ENCODE measurements at regions not wholly inside any gene's neighbourhood (a gene's known extent, or its start where the extent isn't known, plus 50 kb on each side); places are given as distances from the start of the nearest gene placed in this dataset.
"Not testable (repeated sequence)": the region's sequence is repeated elsewhere in the genome, so short reads cannot be mapped to it uniquely, and the experiment has no call there.

GRCh38 chr4:117577686-117578311 lies 456.5 kb upstream of the NDST3 start:
- DNase-seq: no peak

- no peak for DNase-seq
Measured at GRCh38 chr4:117588771-117589170, 445.5 kb upstream of the NDST3 start.

DNA sequence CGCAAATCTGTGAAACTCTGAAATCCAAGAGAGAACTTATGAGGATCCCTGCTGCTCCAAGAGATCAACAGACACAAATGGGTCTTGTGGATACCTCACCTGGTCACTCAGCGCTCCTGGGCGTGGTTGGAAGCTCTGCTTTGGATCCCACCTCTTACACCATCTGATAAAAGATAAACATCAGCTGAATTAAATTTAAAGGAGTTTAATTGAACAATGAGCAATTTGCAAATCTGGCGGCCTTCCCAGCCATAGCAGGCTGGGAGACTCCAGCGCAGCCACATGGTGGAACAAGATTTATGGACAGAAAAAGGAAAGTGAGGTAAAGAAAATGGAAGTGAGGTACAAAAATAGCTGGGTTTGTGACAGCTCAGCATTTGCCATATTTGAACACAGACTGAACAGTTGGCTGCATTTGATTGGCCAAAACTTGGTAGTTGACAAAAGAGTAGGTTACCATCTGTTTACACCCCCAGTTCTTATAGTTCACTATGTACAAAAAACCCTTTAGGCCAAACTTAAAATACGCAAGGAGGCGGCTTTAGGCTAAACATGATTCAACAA lies 437.3 kb upstream of the NDST3 start:
- DNase-seq: no peak

GRCh38 chr4:117599393-117599792 lies 434.9 kb upstream of the NDST3 start:
- not testable (repeated sequence) for DNase-seq

- DNase-seq: not testable (repeated sequence)
Measured at GRCh38 chr4:117600936-117601335, 433.4 kb upstream of the NDST3 start.

GRCh38 chr4:117610706-117611308 lies 423.5 kb upstream of the NDST3 start:
- DNase-seq: no peak

- no peak for DNase-seq
Measured at GRCh38 chr4:117621673-117622072, 412.6 kb upstream of the NDST3 start.

GRCh38 chr4:117623326-117623725 lies 411.0 kb upstream of the NDST3 start:
- no peak for DNase-seq

- DNase-seq: no peak
Measured at GRCh38 chr4:117626664-117627063, 407.6 kb upstream of the NDST3 start.

DNA sequence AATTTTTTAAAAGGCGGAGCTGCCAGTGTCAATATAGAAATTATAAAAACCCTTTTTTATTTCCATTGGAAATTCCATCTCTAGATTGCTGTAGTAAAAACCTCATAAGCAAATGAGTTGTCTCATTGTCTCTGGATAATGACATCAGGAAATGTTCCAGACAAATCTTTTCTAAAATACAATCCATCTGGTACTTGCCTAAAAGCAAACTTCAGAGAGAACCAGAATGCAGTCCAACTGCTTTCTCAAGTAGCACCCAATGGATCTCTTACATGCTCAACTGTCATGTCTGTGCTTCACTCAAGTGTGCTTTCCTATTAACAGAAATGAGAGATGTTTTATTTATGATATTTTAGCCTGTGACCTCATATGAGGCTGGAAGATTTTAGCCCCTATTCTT lies 399.6 kb upstream of the NDST3 start:
- DNase-seq: no peak

DNA sequence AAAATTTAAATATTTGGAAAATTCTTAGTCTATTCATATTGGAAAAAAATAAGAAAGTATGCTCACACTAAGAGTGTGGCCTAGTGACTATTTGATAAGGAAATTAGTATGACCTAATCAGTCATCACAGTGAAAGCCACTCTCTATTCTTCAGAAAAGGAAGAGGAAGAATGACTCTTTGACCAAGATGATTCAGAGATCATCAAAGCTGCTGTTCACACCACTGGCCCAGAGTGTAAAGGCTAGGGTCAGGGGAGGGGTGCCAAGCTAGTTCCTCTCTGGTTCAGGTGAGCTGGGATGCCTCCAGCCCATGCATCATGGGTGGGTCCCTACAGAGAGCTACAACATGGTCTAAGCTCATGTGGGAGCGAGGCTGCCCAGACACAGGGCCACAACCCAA lies 396.9 kb upstream of the NDST3 start:
- no peak for DNase-seq

- DNase-seq: no peak
Measured at GRCh38 chr4:117640836-117641235, 393.4 kb upstream of the NDST3 start.

GRCh38 chr4:117641519-117641918 lies 392.8 kb upstream of the NDST3 start:
- DNase-seq: no peak

GRCh38 chr4:117654079-117654478 lies 380.2 kb upstream of the NDST3 start:
- no peak for DNase-seq

DNA sequence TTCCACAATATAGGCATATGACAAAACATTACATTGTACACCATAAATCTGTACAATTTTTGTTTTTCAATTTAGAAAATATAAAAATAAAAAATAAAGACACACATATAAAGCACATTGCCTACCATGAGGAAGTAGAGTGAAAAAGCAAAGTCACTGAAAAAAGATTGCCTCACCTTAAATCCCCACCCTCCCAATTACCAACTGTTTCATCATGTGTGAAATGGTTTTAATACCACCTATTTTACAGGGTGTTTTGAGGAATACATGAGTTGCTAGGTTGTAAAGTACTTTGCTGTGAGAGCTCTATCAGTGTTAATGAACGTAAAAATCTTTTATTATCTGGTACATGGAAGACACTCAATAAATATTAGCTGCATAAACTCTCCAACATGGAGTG lies 373.6 kb upstream of the NDST3 start:
- DNase-seq: no peak

DNA sequence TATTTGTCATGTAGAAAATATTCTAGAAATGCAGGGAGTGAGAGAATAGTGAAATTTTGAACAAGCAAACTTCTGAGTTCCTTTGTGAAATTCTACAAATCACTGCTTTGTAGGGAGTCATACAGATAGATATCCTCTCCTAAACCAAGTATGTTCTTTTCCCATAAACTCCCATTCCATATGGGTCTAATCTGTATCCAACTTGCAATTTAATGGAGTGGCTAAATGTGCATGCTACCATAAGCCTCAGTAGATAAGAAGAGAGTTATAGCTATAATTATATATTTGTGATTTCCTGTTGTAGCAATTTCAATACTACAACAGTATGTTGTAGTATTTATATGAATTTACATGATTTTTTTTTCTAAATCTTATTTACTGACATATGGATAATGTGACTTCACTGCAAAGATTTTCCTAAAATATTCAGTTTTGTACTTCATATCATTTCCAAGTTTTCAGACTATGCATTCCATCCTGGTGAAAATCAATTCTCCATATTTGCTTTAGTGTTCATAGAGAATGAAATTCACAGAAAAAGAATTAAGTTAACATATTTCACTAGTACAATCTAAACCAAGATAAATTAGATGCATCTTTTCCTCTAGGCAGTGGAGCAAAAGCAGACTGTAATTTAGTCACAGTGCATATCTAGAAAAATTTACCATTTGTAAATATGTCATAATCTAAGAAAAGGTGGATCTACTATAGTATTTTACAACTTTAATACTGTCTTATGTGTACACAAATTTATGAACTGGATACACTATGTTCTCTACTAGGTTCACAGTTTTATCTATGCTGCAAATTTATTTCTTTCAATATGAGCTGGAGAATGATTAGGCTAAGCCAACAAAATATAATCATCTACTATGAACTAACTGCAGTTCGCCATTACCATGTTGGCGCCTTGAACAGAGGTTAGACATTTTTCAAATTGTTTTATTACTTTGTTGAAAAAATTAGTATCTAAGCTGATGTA lies 372.9 kb upstream of the NDST3 start:
- DNase-seq: no peak

- no peak for DNase-seq
Measured at GRCh38 chr4:117664706-117665444, 369.4 kb upstream of the NDST3 start.

- DNase-seq: no peak
Measured at GRCh38 chr4:117676153-117676552, 358.1 kb upstream of the NDST3 start.

- no peak for DNase-seq
Measured at GRCh38 chr4:117678861-117679260, 355.4 kb upstream of the NDST3 start.

DNA sequence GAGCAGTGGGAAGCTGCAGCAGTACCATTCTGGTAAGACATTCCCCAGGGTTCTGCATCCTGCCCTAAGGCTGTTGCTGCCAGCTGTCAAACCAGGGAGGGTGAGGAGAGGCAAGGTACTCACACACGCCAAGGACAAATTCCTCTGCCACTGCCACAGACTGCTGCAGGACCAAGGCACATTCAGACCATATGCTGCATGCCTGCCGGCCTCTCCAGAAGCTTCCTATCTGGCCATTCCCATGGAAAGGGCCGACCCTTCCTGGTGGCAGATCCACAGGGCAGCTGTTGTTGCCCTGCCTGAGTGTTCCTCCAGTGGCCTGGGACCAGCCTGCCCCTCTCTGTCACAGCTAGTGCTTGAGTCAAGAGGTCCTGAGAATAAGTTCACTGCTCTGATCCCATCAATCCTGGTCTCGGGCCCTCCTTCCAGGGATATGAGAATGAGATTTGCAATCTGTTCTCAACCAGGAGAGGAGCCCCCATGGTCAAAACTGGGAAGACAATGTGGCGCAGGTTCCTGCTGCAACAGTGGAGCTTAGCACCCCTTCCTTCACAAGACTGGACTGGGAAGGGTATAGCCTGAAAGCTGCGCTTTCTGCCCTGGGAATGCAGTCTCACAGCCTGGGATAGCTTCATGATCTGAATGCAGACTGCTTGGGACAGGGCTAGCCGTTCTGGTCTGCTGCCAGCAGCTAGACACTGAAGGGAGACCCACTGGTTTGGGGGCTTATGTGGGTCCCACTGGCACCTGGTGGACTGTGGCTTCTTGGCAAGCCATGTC lies 342.5 kb upstream of the NDST3 start:
- DNase-seq: no peak

GRCh38 chr4:117692538-117692937 lies 341.7 kb upstream of the NDST3 start:
- DNase-seq: no peak

DNA sequence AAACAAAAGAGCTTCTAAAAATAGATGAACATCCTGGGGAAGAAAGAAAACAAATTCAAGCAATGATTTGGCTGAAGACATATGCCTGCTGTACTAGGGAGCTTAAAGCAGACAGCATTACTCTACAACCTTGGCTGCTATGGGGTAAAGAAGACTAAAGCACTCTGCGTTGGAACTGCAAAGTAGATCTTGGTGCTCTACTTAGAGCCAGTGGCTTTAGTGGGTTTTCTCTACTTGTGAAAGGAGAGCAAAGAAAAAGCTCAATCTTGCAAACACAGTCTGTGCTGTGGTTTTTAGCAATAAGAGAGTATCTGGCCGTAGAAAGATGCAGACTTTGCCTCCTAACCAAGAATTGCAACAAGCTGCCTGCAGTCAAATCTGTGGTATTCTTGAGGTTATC lies 334.7 kb upstream of the NDST3 start:
- DNase-seq: no peak
